CD14-positive monocyte (primary cell): ENCODE measurements at regions not wholly inside any gene's neighbourhood (a gene's known extent, or its start where the extent isn't known, plus 50 kb on each side); places are given as distances from the start of the nearest gene placed in this dataset.

Experiments used
- DNase-seq, 3 donors: peaks; one replicate each; pipeline ENCODE4 v3.0.0-alpha.2; 2011 to 2022
- H2AFZ ChIP-seq: 2 replicates; pipeline ENCODE4 v1.6.0; 2012; ENCODE audit warnings: mild to moderate bottlenecking, low read depth, low read length, inconsistent platforms; ENCODE audit not compliant: insufficient read depth, poor library complexity, severe bottlenecking
- H3K27ac ChIP-seq, 2 donors: 1 replicate in 1 of 2; 2 replicates in 1 of 2; pipeline ENCODE4 v1.5.1; 2012 to 2013; ENCODE audit warnings: low read length in 2 of 2, control low read depth in 1 of 2, inconsistent platforms in 1 of 2, low read depth in 1 of 2, mild to moderate bottlenecking in 1 of 2
- H3K27me3 ChIP-seq, 2 donors: one replicate each; pipeline versions ENCODE4 v1.6.0 to v1.6.1; 2011 to 2013; ENCODE audit warnings: low read length in 2 of 2; ENCODE audit not compliant: control insufficient read depth in 2 of 2, insufficient read depth in 2 of 2
- H3K36me3 ChIP-seq, 2 donors: replicated peaks in 1 of 2; 1 replicate in 1 of 2; 2 replicates in 1 of 2; pipeline versions ENCODE4 v1.5.1 to v1.6.1; 2012 to 2013; ENCODE audit warnings: low read length in 2 of 2, control low read depth in 1 of 2, inconsistent platforms in 1 of 2, mild to moderate bottlenecking in 1 of 2; ENCODE audit not compliant: insufficient read depth in 2 of 2, control insufficient read depth in 1 of 2
- H3K4me1 ChIP-seq, 2 donors: 1 replicate in 1 of 2; 2 replicates in 1 of 2; pipeline versions ENCODE4 v1.5.1 to v1.6.1; 2012 to 2013; ENCODE audit warnings: low read length in 2 of 2, control low read depth in 1 of 2, inconsistent platforms in 1 of 2, mild to moderate bottlenecking in 1 of 2, moderate library complexity in 1 of 2; ENCODE audit not compliant: insufficient read depth in 2 of 2, control insufficient read depth in 1 of 2
- H3K4me2 ChIP-seq: replicated peaks from 2 replicates; pipeline ENCODE3; 2012; ENCODE audit warnings: low read length, moderate library complexity, mild to moderate bottlenecking; ENCODE audit not compliant: poor library complexity, severe bottlenecking; ENCODE audit errors: extremely low read depth
- H3K4me3 ChIP-seq, 3 experiments: fragments of 200-600 bp in 1 of 3; sonication (generic) in 1 of 3; replicated peaks in 1 of 3; 1 replicate in 2 of 3; 2 replicates in 1 of 3; pipeline ENCODE4 v1.5.1; 2011 to 2013; ENCODE audit warnings: low read length in 3 of 3, mild to moderate bottlenecking in 3 of 3, control low read depth in 2 of 3, low read depth in 2 of 3, inconsistent platforms in 1 of 3, moderate library complexity in 1 of 3
- H3K79me2 ChIP-seq: 2 replicates; pipeline ENCODE4 v1.6.0; 2012; ENCODE audit warnings: mild to moderate bottlenecking, control low read depth, inconsistent platforms, low read length, moderate library complexity; ENCODE audit not compliant: insufficient read depth
- H3K9ac ChIP-seq: 2 replicates; pipeline ENCODE4 v1.6.0; 2017; ENCODE audit warnings: low read length, mild to moderate bottlenecking; ENCODE audit not compliant: insufficient read depth, poor library complexity, severe bottlenecking
- H3K9me3 ChIP-seq, 2 donors: replicated peaks in 1 of 2; 1 replicate in 1 of 2; 2 replicates in 1 of 2; pipeline versions ENCODE4 v1.5.1 to v1.6.1; 2012 to 2013; ENCODE audit warnings: low read length in 2 of 2, control low read depth in 1 of 2; ENCODE audit not compliant: control insufficient read depth in 1 of 2, insufficient read depth in 1 of 2
- H4K20me1 ChIP-seq: 2 replicates; pipeline ENCODE4 v1.6.0; 2012; ENCODE audit warnings: mild to moderate bottlenecking, low read length, control low read depth, moderate library complexity; ENCODE audit not compliant: insufficient read depth
- H3K27ac Mint-ChIP-seq, 7 donors: one replicate each; pipeline ENCODE4 v1.8.0; 2020; ENCODE audit warnings: mild to moderate bottlenecking in 7 of 7, mixed read lengths in 7 of 7, moderate library complexity in 6 of 7, inconsistent platforms in 2 of 7
- H3K27me3 Mint-ChIP-seq, 3 donors: one replicate each; pipeline ENCODE4 v1.8.0; 2021 to 2022; ENCODE audit warnings: low read depth in 3 of 3, mild to moderate bottlenecking in 3 of 3, mixed read lengths in 3 of 3, moderate library complexity in 3 of 3, inconsistent platforms in 1 of 3
- H3K36me3 Mint-ChIP-seq, 2 donors: one replicate each; pipeline ENCODE4 v1.8.0; 2020; ENCODE audit warnings: mixed read lengths in 2 of 2, inconsistent platforms in 1 of 2, mild to moderate bottlenecking in 1 of 2
- H3K4me1 Mint-ChIP-seq: one replicate; pipeline ENCODE4 v1.8.0; 2020; ENCODE audit warnings: mild to moderate bottlenecking, mixed read lengths
- H3K4me3 Mint-ChIP-seq, 2 donors: one replicate each; pipeline ENCODE4 v1.8.0; 2020; ENCODE audit warnings: mild to moderate bottlenecking in 2 of 2, mixed read lengths in 2 of 2, moderate library complexity in 1 of 2
- H3K9me3 Mint-ChIP-seq, 7 donors: one replicate each; pipeline ENCODE4 v1.8.0; 2020 to 2022; ENCODE audit warnings: mixed read lengths in 7 of 7, mild to moderate bottlenecking in 6 of 7, moderate library complexity in 6 of 7, inconsistent platforms in 2 of 7
- CTCF ChIP-seq: fragments of 200-600 bp; IDR thresholded peaks from one replicate; pipeline ENCODE4 v1.8.0; 2022; ENCODE audit warnings: antibody characterized with exemption, mild to moderate bottlenecking
- WGBS: methylation state at CpG from one replicate; pipeline ENCODE4 v1.1.5; 2013; ENCODE audit warnings: missing lambda C conversion rate; ENCODE audit not compliant: insufficient coverage; 5-methylcytosine and 5-hydroxymethylcytosine counted together
- intact Hi-C, 2 donors: fragments of 100-400 bp; cut with micrococcal nuclease; formaldehyde crosslinking; loops; one replicate each; pipeline versions ENCODE4 v1.15.0 to v1.15.1; 2023

- intact Hi-C loops = no loop called here
- H3K27me3 Mint-ChIP-seq = peaks cover 45 to 59% (median 55%) of the 10 kb centered on the region in 3 donors
- DNase-seq = no peak
- H3K9me3 ChIP-seq = peaks cover 0 to 11% of the 10 kb centered on the region in 2 donors
- no peaks in the 10 kb centered on the region for H3K4me1 ChIP-seq
- H3K4me3 Mint-ChIP-seq = peak overlapping the region in 1 of 2 donors; percentile 84
- TF ChIP-seq CTCF = no peak
- H3K4me2 ChIP-seq = no peak overlapping the region
- H3K4me3 ChIP-seq = no peak overlapping the region
- H3K36me3 ChIP-seq = no peaks in the 10 kb centered on the region
- peaks cover 28 to 59% of the 10 kb centered on the region in 2 donors for H3K27me3 ChIP-seq
- no peaks in the 10 kb centered on the region for H4K20me1 ChIP-seq
- no peaks in the 10 kb centered on the region for H3K4me1 Mint-ChIP-seq
- H2AFZ ChIP-seq = no peak overlapping the region
- H3K27ac ChIP-seq = no peak overlapping the region
- peaks cover 0 to 3% (median 0%) of the 10 kb centered on the region in 7 donors for H3K9me3 Mint-ChIP-seq
- H3K27ac Mint-ChIP-seq = peak overlapping the region in 1 of 7 donors; percentile 14
- H3K36me3 Mint-ChIP-seq = no peaks in the 10 kb centered on the region
- no peak overlapping the region for H3K9ac ChIP-seq
- H3K79me2 ChIP-seq = no peaks in the 10 kb centered on the region
- WGBS = 78% methylated on average over 3 of the region's 4 CpGs
These were observed 98.0 kb downstream of the INHBB start for GRCh38 chr2:120443946-120444345.

GRCh38 chr2:120444691-120445240 lies 98.8 kb downstream of the INHBB start:
- H3K9me3 Mint-ChIP-seq = peaks cover 0 to 3% (median 0%) of the 10 kb centered on the region in 7 donors
- H3K9ac ChIP-seq = no peak overlapping the region
- no peak overlapping the region for H3K4me2 ChIP-seq
- H3K9me3 ChIP-seq = peaks cover 0 to 11% of the 10 kb centered on the region in 2 donors
- intact Hi-C loops = no loop called here
- no peak overlapping the region for H3K27ac ChIP-seq
- no peaks in the 10 kb centered on the region for H3K4me1 ChIP-seq
- H3K4me1 Mint-ChIP-seq = no peaks in the 10 kb centered on the region
- no peak for TF ChIP-seq CTCF
- H4K20me1 ChIP-seq = no peaks in the 10 kb centered on the region
- no peak for DNase-seq
- H3K36me3 Mint-ChIP-seq = no peaks in the 10 kb centered on the region
- WGBS = 95% methylated on average over 5 of the region's 9 CpGs
- peaks cover 42 to 58% (median 50%) of the 10 kb centered on the region in 3 donors for H3K27me3 Mint-ChIP-seq
- no peak overlapping the region for H2AFZ ChIP-seq
- no peaks in the 10 kb centered on the region for H3K36me3 ChIP-seq
- peaks cover 28 to 54% of the 10 kb centered on the region in 2 donors for H3K27me3 ChIP-seq
- H3K27ac Mint-ChIP-seq = no peak overlapping the region
- no peaks in the 10 kb centered on the region for H3K79me2 ChIP-seq
- H3K4me3 Mint-ChIP-seq = peak overlapping the region in 1 of 2 donors; percentile 84
- no peak overlapping the region for H3K4me3 ChIP-seq
